ENCODE measurements at regions not wholly inside any gene's neighbourhood (a gene's known extent, or its start where the extent isn't known, plus 50 kb on each side); places are given as distances from the start of the nearest gene placed in this dataset.

DNA sequence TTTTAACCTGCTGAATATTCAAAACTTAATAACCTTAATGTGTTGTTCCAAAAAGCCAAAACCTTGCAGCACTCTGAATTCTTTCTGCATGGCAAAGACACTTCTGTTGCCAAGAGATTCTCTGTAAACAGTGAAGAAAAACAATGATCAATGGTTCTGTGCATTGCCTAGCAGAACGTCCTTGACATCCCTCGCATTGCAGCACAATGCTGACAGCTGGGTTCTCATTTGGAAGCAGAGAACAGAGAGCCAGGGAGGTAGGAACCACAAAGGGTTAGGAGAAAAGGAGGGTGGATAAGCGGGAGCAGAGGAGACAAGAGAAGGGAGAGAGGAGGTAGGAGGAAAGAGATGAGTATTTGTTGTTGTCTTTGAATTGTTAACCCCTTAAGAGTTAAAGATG, 501.1 kb downstream of the NAV3 start:
- ChIA-PET POLR2A (no interaction called here), CTCF (no interaction called here)
- Histone ChIP-seq H3K27ac (ENCODE audit: extremely low read depth, low read depth, low read length) (no peak overlapping the region), H3K4me1 (ENCODE audit: control insufficient read depth, insufficient read depth, low read length) (no peaks in the 10 kb centered on the region), H3K9me3 (ENCODE audit: control insufficient read depth, insufficient read depth, low read depth, low read length) (no peaks in the 10 kb centered on the region), H3K4me3 (ENCODE audit: low read depth, low read length) (no peak overlapping the region), H3K36me3 (ENCODE audit: control insufficient read depth in 2 of 2, insufficient read depth in 1 of 2, low read length in 2 of 2) (no peaks in the 10 kb centered on the region)
- TF ChIP-seq KLF9 (tag by site-specific recombination; IDR thresholded peaks at IDR 0.05; ENCODE audit: low read depth) (no peak), ZNF366 (tag by site-specific recombination; conservative IDR thresholded peaks at IDR 0.05) (no peak), ZSCAN18 (tag by site-specific recombination; IDR thresholded peaks at IDR 0.05) (no peak), ZNF677 (tag by site-specific recombination; IDR thresholded peaks at IDR 0.05) (no peak), ZNF776 (tag by site-specific recombination; IDR thresholded peaks at IDR 0.05; ENCODE audit: borderline replicate concordance) (no peak), GLIS1 (tag by site-specific recombination; IDR thresholded peaks at IDR 0.05) (no peak)
- TF ChIP-seq, protein P1, sequence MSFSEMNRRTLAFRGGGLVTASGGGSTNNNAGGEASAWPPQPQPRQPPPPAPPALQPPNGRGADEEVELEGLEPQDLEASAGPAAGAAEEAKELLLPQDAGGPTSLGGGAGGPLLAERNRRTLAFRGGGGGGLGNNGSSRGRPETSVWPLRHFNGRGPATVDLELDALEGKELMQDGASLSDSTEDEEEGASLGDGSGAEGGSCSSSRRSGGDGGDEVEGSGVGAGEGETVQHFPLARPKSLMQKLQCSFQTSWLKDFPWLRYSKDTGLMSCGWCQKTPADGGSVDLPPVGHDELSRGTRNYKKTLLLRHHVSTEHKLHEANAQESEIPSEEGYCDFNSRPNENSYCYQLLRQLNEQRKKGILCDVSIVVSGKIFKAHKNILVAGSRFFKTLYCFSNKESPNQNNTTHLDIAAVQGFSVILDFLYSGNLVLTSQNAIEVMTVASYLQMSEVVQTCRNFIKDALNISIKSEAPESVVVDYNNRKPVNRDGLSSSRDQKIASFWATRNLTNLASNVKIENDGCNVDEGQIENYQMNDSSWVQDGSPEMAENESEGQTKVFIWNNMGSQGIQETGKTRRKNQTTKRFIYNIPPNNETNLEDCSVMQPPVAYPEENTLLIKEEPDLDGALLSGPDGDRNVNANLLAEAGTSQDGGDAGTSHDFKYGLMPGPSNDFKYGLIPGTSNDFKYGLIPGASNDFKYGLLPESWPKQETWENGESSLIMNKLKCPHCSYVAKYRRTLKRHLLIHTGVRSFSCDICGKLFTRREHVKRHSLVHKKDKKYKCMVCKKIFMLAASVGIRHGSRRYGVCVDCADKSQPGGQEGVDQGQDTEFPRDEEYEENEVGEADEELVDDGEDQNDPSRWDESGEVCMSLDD (tag by site-specific recombination; IDR thresholded peaks at IDR 0.05) = no peak

- H3K9me3 ChIP-seq (ENCODE audit: control insufficient read depth, insufficient read depth, low read depth, low read length) = no peaks in the 10 kb centered on the region
- no peak overlapping the region for H3K4me3 ChIP-seq (ENCODE audit: low read depth, low read length)
- ChIA-PET POLR2A (no interaction called here), CTCF (no interaction called here)
- H3K27ac ChIP-seq (ENCODE audit: extremely low read depth, low read depth, low read length) = no peak overlapping the region
- H3K4me1 ChIP-seq (ENCODE audit: control insufficient read depth, insufficient read depth, low read length) = no peaks in the 10 kb centered on the region
- H3K36me3 ChIP-seq (ENCODE audit: control insufficient read depth in 2 of 2, insufficient read depth in 1 of 2, low read length in 2 of 2) = no peaks in the 10 kb centered on the region
- TF ChIP-seq ZNF155 (tag by site-specific recombination; IDR thresholded peaks at IDR 0.05) = no peak
- no peak for TF ChIP-seq RBAK (tag by site-specific recombination; IDR thresholded peaks at IDR 0.05)
- TF ChIP-seq ZNF596 (tag by site-specific recombination; IDR thresholded peaks at IDR 0.05) = no peak
- TF ChIP-seq ZSCAN5A (tag by site-specific recombination; IDR thresholded peaks at IDR 0.05) = no peak
- TF ChIP-seq, protein P2, sequence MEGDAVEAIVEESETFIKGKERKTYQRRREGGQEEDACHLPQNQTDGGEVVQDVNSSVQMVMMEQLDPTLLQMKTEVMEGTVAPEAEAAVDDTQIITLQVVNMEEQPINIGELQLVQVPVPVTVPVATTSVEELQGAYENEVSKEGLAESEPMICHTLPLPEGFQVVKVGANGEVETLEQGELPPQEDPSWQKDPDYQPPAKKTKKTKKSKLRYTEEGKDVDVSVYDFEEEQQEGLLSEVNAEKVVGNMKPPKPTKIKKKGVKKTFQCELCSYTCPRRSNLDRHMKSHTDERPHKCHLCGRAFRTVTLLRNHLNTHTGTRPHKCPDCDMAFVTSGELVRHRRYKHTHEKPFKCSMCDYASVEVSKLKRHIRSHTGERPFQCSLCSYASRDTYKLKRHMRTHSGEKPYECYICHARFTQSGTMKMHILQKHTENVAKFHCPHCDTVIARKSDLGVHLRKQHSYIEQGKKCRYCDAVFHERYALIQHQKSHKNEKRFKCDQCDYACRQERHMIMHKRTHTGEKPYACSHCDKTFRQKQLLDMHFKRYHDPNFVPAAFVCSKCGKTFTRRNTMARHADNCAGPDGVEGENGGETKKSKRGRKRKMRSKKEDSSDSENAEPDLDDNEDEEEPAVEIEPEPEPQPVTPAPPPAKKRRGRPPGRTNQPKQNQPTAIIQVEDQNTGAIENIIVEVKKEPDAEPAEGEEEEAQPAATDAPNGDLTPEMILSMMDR (tag by site-specific recombination; IDR thresholded peaks at IDR 0.05) = no peak
- TF ChIP-seq BCL6B (tag by site-specific recombination; IDR thresholded peaks at IDR 0.05) = no peak
- TF ChIP-seq ZNF664 (tag by site-specific recombination; IDR thresholded peaks at IDR 0.05) = no peak
- TF ChIP-seq IKZF3 (tag by site-specific recombination; IDR thresholded peaks at IDR 0.05) = no peak
- TF ChIP-seq ZNF280D (tag by site-specific recombination; IDR thresholded peaks at IDR 0.05) = no peak
- no peak for TF ChIP-seq ZSCAN23 (tag by site-specific recombination; IDR thresholded peaks at IDR 0.05)
- no peak for TF ChIP-seq ZSCAN16 (tag by site-specific recombination; IDR thresholded peaks at IDR 0.05)
- no peak for TF ChIP-seq ZNF426 (tag by site-specific recombination; IDR thresholded peaks at IDR 0.05)
- TF ChIP-seq ZSCAN18 (tag by site-specific recombination; IDR thresholded peaks at IDR 0.05) = no peak
- TF ChIP-seq ZNF580 (tag by site-specific recombination; IDR thresholded peaks at IDR 0.05) = no peak
These were observed 507.5 kb downstream of the NAV3 start for GRCh38 chr12:78338054-78338785.

All from HEK293 (cell line).